ENCODE measurements at regions not wholly inside any gene's neighbourhood (a gene's known extent, or its start where the extent isn't known, plus 50 kb on each side); places are given as distances from the start of the nearest gene placed in this dataset.

- TF ChIP-seq CTCF (IDR thresholded peaks at IDR 0.05) (no peak), POLR2A (IDR thresholded peaks at IDR 0.05) (no peak)
Measured at GRCh38 chr13:22871231-22871630, 309.5 kb upstream of the SGCG start.

All from testis (tissue), 2 donors.